NCI-H1930 (cell line): ENCODE measurements at regions not wholly inside any gene's neighbourhood (a gene's known extent, or its start where the extent isn't known, plus 50 kb on each side); places are given as distances from the start of the nearest gene placed in this dataset.
A peak's percentile ranks its signal among the peaks of the same experiment; 100 is the strongest.

ENCODE experiments used
- DNase-seq, 2 experiments: peaks; one replicate each; lab custom pipeline; 2025; lab: John Stamatoyannopoulos, UW

GRCh38 chr10:56605051-56605450 lies 244.0 kb upstream of the ZWINT start:
- DNase-seq: no peak

GRCh38 chr10:56604624-56605023 lies 243.6 kb upstream of the ZWINT start:
- DNase-seq: no peak

- DNase-seq: peak in 1 of 2 experiments; percentile 2
These were observed 238.1 kb upstream of the ZWINT start for GRCh38 chr10:56599201-56599600.

- DNase-seq: no peak
These were observed 235.2 kb upstream of the ZWINT start for GRCh38 chr10:56596257-56596656.

GRCh38 chr10:56593120-56593519 lies 232.1 kb upstream of the ZWINT start:
- DNase-seq: no peak

- no peak for DNase-seq
These were observed 225.4 kb upstream of the ZWINT start for GRCh38 chr10:56586461-56586891.

- DNase-seq: no peak
These were observed 224.6 kb upstream of the ZWINT start for GRCh38 chr10:56585447-56586171.

- no peak for DNase-seq
These were observed 222.3 kb upstream of the ZWINT start for GRCh38 chr10:56583316-56583715.

- DNase-seq: no peak
These were observed 206.5 kb upstream of the ZWINT start for GRCh38 chr10:56567580-56567979.

- no peak for DNase-seq
These were observed 200.3 kb upstream of the ZWINT start for GRCh38 chr10:56561336-56561735.

GRCh38 chr10:56551037-56551436 lies 190.0 kb upstream of the ZWINT start:
- DNase-seq: no peak

- DNase-seq: no peak
These were observed 186.1 kb upstream of the ZWINT start for GRCh38 chr10:56547163-56547562.

- DNase-seq: no peak
These were observed 176.9 kb upstream of the ZWINT start for GRCh38 chr10:56537984-56538383.

GRCh38 chr10:56522166-56522565 lies 161.1 kb upstream of the ZWINT start:
- DNase-seq: no peak

- DNase-seq: no peak
These were observed 147.5 kb upstream of the ZWINT start for GRCh38 chr10:56508562-56508961.

- DNase-seq: no peak
These were observed 146.0 kb upstream of the ZWINT start for GRCh38 chr10:56507033-56507432.

- no peak for DNase-seq
These were observed 144.5 kb upstream of the ZWINT start for GRCh38 chr10:56505555-56505954.

GRCh38 chr10:56496186-56496486 lies 135.1 kb upstream of the ZWINT start:
- DNase-seq: no peak

- no peak for DNase-seq
These were observed 126.7 kb upstream of the ZWINT start for GRCh38 chr10:56487746-56488145.

- no peak for DNase-seq
These were observed 120.5 kb upstream of the ZWINT start for GRCh38 chr10:56481521-56482091.

- no peak for DNase-seq
These were observed 111.9 kb upstream of the ZWINT start for GRCh38 chr10:56472978-56473377.

GRCh38 chr10:56470701-56471100 lies 109.6 kb upstream of the ZWINT start:
- no peak for DNase-seq

GRCh38 chr10:56469482-56469881 lies 108.4 kb upstream of the ZWINT start:
- DNase-seq: no peak

- DNase-seq: no peak
These were observed 104.9 kb upstream of the ZWINT start for GRCh38 chr10:56466005-56466404.
